Ascending aorta (tissue), 2 donors: ENCODE measurements at regions not wholly inside any gene's neighbourhood (a gene's known extent, or its start where the extent isn't known, plus 50 kb on each side); places are given as distances from the start of the nearest gene placed in this dataset.

ENCODE experiments used
- DNase-seq, 2 donors: peaks; one replicate each; pipeline ENCODE4 v3.0.0-alpha.2; 2019; ENCODE audit warnings: low spot score in 2 of 2
- H3K27ac ChIP-seq, 2 donors: fragments of 200-600 bp; sonication (generic); one replicate each; pipeline ENCODE4 v1.5.1; 2016 to 2017; ENCODE audit warnings: mild to moderate bottlenecking in 1 of 2
- H3K27me3 ChIP-seq: fragments of 200-600 bp; sonication (generic); one replicate; pipeline ENCODE4 v1.5.1; 2017
- H3K36me3 ChIP-seq, 2 donors: fragments of 200-600 bp; sonication (generic); one replicate each; pipeline ENCODE4 v1.5.1; 2016
- H3K4me1 ChIP-seq, 2 donors: fragments of 200-600 bp; sonication (generic); one replicate each; pipeline ENCODE4 v1.5.1; 2016 to 2017; ENCODE audit warnings: mild to moderate bottlenecking in 1 of 2
- H3K4me3 ChIP-seq, 2 donors: fragments of 200-600 bp; sonication (generic); one replicate each; pipeline ENCODE4 v1.5.1; 2016 to 2017; ENCODE audit warnings: mild to moderate bottlenecking in 1 of 2
- H3K9me3 ChIP-seq, 2 donors: fragments of 200-600 bp; sonication (generic); one replicate each; pipeline ENCODE4 v1.5.1; 2016
- intact Hi-C: fragments of 100-400 bp; cut with DNase I; formaldehyde crosslinking; loops from one replicate; pipeline ENCODE4 v1.15.1; 2023
- TF ChIP-seq, protein P1 (sequence below), 3 experiments: fragments of 200-600 bp in 2 of 3; fragments of 450-650 bp in 1 of 3; sonication (generic) in 2 of 3; IDR thresholded peaks; one replicate each; pipeline ENCODE4 v1.5.1; 2016 to 2019; ENCODE audit warnings: antibody characterized with exemption in 3 of 3, mild to moderate bottlenecking in 1 of 3, moderate library complexity in 1 of 3

DNA sequence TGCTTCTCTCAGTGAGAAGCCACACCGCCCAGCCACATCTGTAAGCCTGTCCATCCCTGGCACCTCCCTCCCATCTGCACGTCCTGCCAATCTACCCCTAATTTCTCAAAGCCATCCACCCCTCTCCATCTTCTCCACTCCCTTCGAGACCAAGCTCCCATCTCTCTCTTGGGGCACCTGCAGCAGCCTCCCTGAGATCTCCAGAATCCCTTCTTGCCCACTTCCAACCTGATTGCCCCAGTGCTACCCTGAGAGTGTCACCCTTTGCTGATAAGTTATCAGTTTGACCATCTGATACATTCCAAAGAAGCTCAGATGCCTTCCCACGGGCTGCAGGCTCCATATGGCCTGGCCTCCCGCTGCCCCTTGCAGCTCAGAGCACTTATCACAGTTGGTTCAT is 496.1 kb downstream of the SHQ1 start:
- Histone ChIP-seq H3K27ac (no peak overlapping the region), H3K4me1 (peaks cover 7% of the 10 kb centered on the region in 2 donors), H3K36me3 (no peaks in the 10 kb centered on the region), H3K4me3 (no peak overlapping the region), H3K9me3 (no peaks in the 10 kb centered on the region), H3K27me3 (no peaks in the 10 kb centered on the region)
- intact Hi-C loops: no loop called here
- TF ChIP-seq, protein P1, sequence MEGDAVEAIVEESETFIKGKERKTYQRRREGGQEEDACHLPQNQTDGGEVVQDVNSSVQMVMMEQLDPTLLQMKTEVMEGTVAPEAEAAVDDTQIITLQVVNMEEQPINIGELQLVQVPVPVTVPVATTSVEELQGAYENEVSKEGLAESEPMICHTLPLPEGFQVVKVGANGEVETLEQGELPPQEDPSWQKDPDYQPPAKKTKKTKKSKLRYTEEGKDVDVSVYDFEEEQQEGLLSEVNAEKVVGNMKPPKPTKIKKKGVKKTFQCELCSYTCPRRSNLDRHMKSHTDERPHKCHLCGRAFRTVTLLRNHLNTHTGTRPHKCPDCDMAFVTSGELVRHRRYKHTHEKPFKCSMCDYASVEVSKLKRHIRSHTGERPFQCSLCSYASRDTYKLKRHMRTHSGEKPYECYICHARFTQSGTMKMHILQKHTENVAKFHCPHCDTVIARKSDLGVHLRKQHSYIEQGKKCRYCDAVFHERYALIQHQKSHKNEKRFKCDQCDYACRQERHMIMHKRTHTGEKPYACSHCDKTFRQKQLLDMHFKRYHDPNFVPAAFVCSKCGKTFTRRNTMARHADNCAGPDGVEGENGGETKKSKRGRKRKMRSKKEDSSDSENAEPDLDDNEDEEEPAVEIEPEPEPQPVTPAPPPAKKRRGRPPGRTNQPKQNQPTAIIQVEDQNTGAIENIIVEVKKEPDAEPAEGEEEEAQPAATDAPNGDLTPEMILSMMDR (IDR thresholded peaks at IDR 0.05): no peak
- peak in 1 of 2 donors; percentile 43 for DNase-seq

DNA sequence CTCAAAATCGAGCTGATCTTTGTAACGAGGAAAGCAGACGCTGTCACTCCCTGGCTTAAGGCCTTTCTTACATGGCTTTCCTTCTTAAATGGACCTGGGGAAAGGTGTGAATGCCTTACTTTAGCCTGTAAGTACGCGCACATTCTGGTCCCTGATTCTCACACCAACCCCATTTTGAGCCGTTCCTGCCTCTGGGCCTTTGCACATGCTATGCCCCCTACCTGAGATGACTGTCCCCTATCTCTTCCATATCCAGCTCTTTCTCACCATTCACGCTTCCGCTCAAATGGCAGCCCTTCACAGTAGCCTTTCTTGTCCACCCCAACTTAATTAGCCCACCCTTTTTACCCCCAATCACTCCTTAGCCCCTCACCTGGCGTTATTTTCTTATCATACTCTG is 496.7 kb downstream of the SHQ1 start:
- H3K4me3 ChIP-seq: no peak overlapping the region

GRCh38 chr3:72350761-72351505 is 497.3 kb downstream of the SHQ1 start:
- Histone ChIP-seq H3K9me3 (no peaks in the 10 kb centered on the region), H3K27ac (no peak overlapping the region), H3K4me1 (peaks cover 10 to 11% of the 10 kb centered on the region in 2 donors), H3K4me3 (no peak overlapping the region), H3K27me3 (no peaks in the 10 kb centered on the region), H3K36me3 (no peaks in the 10 kb centered on the region)
- intact Hi-C loops: no loop called here
- DNase-seq: peak in 1 of 2 donors; percentile 58
- TF ChIP-seq, protein P1 (IDR thresholded peaks at IDR 0.05): no peak

More for the DNA sequence above, 496.7 kb downstream of the SHQ1 start:
- no peaks in the 10 kb centered on the region for H3K9me3 ChIP-seq
- peak in 1 of 2 donors; percentile 8 for DNase-seq
- TF ChIP-seq, protein P1 (IDR thresholded peaks at IDR 0.05): no peak
- no peaks in the 10 kb centered on the region for H3K36me3 ChIP-seq
- intact Hi-C loops: no loop called here
- no peaks in the 10 kb centered on the region for H3K27me3 ChIP-seq
- no peak overlapping the region for H3K27ac ChIP-seq
- peaks cover 10 to 11% of the 10 kb centered on the region in 2 donors for H3K4me1 ChIP-seq

GRCh38 chr3:72348357-72348756 is 499.9 kb downstream of the SHQ1 start:
- intact Hi-C loops: loop anchor here (2.0 to 5.0 kb wide), 6 partner anchors 76 to 314 kb away; partner anchors contain the start of gene RYBP
- H3K27me3 ChIP-seq: no peaks in the 10 kb centered on the region
- H3K27ac ChIP-seq: peak overlapping the region; percentile 59 to 76
- H3K36me3 ChIP-seq: no peaks in the 10 kb centered on the region
- no peaks in the 10 kb centered on the region for H3K9me3 ChIP-seq
- no peak overlapping the region for H3K4me3 ChIP-seq
- DNase-seq: no peak
- TF ChIP-seq, protein P1 (IDR thresholded peaks at IDR 0.05): no peak
- H3K4me1 ChIP-seq: peaks cover 11 to 16% of the 10 kb centered on the region in 2 donors

GRCh38 chr3:72347819-72348319 is 500.4 kb downstream of the SHQ1 start:
- intact Hi-C loops: loop anchor here (2.0 to 5.0 kb wide), 6 partner anchors 76 to 314 kb away; partner anchors contain the start of gene RYBP
- Histone ChIP-seq H3K27me3 (no peaks in the 10 kb centered on the region), H3K4me1 (peaks cover 11 to 17% of the 10 kb centered on the region in 2 donors), H3K36me3 (no peaks in the 10 kb centered on the region), H3K4me3 (peak overlapping the region in 1 of 2 donors; percentile 1), H3K27ac (peak overlapping the region; percentile 59 to 76), H3K9me3 (no peaks in the 10 kb centered on the region)
- DNase-seq: peak; percentile 76 to 95
- TF ChIP-seq, protein P1 (IDR thresholded peaks at IDR 0.05): peak in 2 of 3 experiments; percentile 17 to 29
